AG09309 (cell line): ENCODE measurements at regions not wholly inside any gene's neighbourhood (a gene's known extent, or its start where the extent isn't known, plus 50 kb on each side); places are given as distances from the start of the nearest gene placed in this dataset.

ENCODE experiments used
- DNase-seq: peaks from one replicate; pipeline ENCODE4 v3.0.0-alpha.2; 2010; ENCODE audit warnings: low read depth
- H3K4me3 ChIP-seq: 2 replicates; pipeline ENCODE4 v1.5.1; 2011; ENCODE audit warnings: mild to moderate bottlenecking, low read depth, low read length, moderate library complexity; ENCODE audit not compliant: control insufficient read depth
- TF ChIP-seq, protein P1 (sequence below): IDR thresholded peaks from 2 replicates; pipeline ENCODE4 v1.5.1; 2011; ENCODE audit warnings: mild to moderate bottlenecking, low read depth, low read length, inconsistent platforms; ENCODE audit not compliant: insufficient read depth, control insufficient read depth; ENCODE audit errors: missing control alignments

DNA sequence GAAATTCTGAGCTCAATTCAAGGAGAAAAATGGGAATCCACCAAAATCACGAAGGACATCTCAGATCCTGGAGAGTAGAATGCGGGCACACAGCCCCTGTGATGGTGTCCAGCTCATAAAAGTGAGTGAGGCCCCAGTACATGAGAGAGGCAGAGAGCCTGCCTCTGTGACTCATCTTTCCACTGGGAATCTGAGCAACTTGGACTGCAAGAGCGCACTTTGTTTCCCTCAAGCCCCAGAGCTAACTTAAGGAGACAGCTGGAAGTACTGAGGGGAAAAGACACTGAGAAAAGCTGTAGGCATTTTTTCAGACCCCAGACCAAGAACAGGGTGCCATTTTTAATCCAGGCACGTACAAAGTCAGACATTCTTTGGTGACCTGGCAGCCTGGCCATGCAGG is 273.7 kb downstream of the C11orf87 start:
- H3K4me3 ChIP-seq: no peak overlapping the region
- TF ChIP-seq, protein P1, sequence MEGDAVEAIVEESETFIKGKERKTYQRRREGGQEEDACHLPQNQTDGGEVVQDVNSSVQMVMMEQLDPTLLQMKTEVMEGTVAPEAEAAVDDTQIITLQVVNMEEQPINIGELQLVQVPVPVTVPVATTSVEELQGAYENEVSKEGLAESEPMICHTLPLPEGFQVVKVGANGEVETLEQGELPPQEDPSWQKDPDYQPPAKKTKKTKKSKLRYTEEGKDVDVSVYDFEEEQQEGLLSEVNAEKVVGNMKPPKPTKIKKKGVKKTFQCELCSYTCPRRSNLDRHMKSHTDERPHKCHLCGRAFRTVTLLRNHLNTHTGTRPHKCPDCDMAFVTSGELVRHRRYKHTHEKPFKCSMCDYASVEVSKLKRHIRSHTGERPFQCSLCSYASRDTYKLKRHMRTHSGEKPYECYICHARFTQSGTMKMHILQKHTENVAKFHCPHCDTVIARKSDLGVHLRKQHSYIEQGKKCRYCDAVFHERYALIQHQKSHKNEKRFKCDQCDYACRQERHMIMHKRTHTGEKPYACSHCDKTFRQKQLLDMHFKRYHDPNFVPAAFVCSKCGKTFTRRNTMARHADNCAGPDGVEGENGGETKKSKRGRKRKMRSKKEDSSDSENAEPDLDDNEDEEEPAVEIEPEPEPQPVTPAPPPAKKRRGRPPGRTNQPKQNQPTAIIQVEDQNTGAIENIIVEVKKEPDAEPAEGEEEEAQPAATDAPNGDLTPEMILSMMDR: no peak
- DNase-seq: no peak

DNA sequence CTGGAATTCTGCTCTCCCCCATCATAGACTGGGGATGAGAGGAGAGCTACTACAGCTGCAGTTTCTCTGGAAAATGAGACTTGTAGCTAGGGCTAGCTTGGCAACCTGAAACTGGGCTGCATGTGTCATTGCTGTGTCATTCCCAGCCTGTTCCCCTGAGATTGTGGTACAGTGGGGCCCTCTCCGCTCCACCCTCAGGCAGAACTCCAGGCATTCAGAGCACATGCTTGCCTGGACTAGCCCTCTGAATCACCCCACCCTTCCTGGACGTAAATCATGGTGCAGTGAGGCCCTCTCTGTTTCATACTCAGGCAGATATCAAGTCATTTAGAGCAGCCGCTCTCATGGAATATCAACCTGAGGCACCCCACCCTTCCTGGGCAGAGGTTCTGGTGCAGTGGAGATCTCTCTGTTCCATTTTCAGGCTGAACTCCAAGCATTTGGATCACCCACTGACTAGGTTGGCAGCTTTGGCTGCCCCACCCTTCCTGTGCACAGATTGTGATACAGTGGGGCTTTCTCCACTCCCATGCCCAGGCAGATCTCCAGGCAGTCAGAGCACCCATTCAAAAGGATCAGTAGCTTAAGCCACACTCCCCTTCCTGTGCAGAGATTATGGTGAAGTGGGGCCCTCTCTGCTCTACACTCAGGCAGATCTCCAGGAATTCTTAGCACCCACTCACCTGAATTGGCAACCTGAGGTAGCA is 274.4 kb downstream of the C11orf87 start:
- DNase-seq: no peak
- TF ChIP-seq, protein P1: no peak
- H3K4me3 ChIP-seq: no peak overlapping the region

DNA sequence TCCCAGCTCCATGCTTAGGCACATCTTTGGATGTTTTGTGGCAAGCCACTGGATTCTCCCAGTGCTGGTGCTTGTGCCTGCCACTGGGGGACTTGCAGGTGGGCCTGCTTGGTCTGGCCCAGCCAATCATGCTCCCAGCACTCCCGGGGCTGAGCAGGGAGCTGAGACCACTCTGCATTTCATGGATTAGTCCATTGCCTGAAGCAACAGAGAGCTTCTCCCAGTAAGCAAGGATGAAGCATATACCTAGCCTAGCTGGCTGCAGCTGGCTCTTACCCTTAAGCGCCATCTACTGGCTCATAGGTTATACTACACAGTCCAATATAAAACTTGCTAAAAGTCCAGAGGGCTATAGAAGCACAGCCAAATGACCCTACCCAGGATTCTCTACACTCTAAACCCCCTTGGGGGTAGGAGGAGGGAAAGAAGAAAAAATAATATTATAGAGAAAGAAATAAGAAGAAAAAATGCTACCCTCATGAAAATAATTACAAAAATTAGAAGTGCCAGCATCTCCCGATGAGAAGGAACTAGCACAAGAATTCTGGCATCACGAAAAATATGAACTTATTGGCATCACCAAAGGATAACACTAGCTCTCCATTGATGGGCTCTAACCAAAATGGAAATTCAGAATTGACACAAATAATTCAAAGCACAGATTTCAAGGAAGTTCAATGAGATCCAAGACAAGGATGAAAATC is 275.3 kb downstream of the C11orf87 start:
- H3K4me3 ChIP-seq: no peak overlapping the region
- TF ChIP-seq, protein P1: peak; percentile 79
- DNase-seq: peak; percentile 29

DNA sequence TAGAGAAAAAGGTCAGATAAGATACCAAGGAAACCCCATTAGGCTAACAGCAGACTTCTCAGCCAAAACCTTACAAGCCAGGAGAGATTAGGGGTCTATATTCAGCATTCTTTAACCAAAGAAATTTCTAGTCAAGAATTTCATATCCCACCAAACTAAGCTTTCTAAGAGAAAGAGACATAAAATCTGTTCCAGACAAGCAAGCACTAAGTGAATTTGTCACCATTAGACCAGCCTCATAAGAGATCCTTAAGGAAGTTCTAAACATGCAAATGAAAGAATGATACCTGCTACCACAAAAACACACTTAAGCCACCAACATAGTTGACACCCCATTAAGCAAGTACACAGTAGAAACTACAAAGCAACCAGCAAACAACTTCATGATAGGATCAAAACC is 276.2 kb downstream of the C11orf87 start:
- TF ChIP-seq, protein P1: no peak
- no peak for DNase-seq
- no peak overlapping the region for H3K4me3 ChIP-seq

DNA sequence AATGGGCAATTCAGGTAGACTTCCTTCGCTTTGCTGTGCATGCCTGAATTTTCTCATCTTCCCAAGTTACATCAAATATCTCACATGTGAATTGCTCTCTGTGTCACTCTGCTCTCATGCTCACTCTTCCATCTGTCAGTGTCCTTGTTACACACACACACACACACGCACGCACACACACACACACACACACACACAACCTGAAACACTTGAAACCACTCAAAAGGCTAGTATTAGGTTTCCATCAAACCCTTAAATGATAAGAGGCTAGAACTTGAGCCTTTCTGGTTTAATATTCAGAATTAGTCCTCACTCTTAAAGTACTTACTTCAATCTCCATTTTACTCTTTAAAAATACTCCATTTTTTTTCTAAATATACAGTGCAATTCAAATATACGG is 282.4 kb downstream of the C11orf87 start:
- TF ChIP-seq, protein P1: no peak
- DNase-seq: no peak
- no peak overlapping the region for H3K4me3 ChIP-seq

DNA sequence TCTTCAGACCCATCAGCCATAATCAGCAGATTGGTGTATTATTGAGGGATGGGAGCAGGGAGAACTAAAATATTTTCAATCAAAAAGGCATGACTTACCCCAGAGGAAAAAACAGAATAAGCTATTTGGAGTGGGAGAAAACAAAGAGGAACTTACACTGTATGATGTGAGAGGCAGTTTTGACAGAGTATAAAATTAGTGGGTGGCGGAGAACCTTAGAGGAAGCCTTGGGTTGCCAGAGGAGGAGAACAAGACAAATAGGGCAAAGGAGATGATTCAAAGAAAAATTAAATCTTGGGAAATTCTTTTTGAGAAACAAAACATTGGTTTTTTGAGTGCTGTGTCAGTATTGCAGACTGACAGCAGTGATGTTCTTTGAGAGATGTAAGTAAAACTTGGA is 285.0 kb downstream of the C11orf87 start:
- no peak for DNase-seq
- TF ChIP-seq, protein P1: no peak

DNA sequence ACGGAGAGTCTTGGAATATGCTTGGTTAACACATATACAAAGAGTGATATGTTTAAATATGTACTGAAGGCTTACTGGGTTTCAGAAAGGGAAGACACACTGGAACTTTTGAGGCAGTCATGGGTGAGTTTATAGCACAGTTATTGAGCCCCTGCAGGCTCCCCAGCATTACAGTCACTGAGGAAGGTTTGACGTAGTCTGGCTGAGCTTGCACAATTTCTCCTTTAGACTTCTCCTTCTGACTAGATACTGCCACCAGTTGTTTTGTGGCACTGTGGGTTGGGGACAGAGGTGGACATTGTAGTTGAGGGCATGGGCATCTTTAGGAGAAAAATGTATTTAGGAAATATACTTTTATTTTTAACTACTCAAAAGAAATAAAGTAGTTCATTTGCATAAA is 285.4 kb downstream of the C11orf87 start:
- no peak overlapping the region for H3K4me3 ChIP-seq
- DNase-seq: no peak
- TF ChIP-seq, protein P1: no peak

More for the DNA sequence above, 285.0 kb downstream of the C11orf87 start:
- H3K4me3 ChIP-seq: no peak overlapping the region
